HG03064 (cell line): ENCODE measurements at regions not wholly inside any gene's neighbourhood (a gene's known extent, or its start where the extent isn't known, plus 50 kb on each side); places are given as distances from the start of the nearest gene placed in this dataset.
"Not testable (repeated sequence)": the region's sequence is repeated elsewhere in the genome, so short reads cannot be mapped to it uniquely, and the experiment has no call there.

Experiments
- ATAC-seq: cut with Tn5 transposase; IDR thresholded peaks from one replicate; pipeline ENCODE4 v1.9.1; 2021; ENCODE audit warnings: low read depth; ENCODE audit not compliant: unreplicated experiment

GRCh38 chr6:139881728-139882211 is 507.3 kb upstream of the CITED2 start:
- ATAC-seq = no peak

- no peak for ATAC-seq
Measured at GRCh38 chr6:139881236-139881635, 506.8 kb upstream of the CITED2 start.

GRCh38 chr6:139879823-139880356 is 505.4 kb upstream of the CITED2 start:
- no peak for ATAC-seq

GRCh38 chr6:139879241-139879640 is 504.8 kb upstream of the CITED2 start:
- not testable (repeated sequence) for ATAC-seq

- no peak for ATAC-seq
Measured at GRCh38 chr6:139877828-139878405, 503.5 kb upstream of the CITED2 start.

- no peak for ATAC-seq
Measured at GRCh38 chr6:139872665-139873064, 498.2 kb upstream of the CITED2 start.

- no peak for ATAC-seq
Measured at GRCh38 chr6:139871803-139872510, 497.5 kb upstream of the CITED2 start.

- ATAC-seq = no peak
Measured at GRCh38 chr6:139871165-139871710, 496.8 kb upstream of the CITED2 start.

GRCh38 chr6:139868576-139868975 is 494.1 kb upstream of the CITED2 start:
- no peak for ATAC-seq

GRCh38 chr6:139863964-139864363 is 489.5 kb upstream of the CITED2 start:
- peak; percentile 78 for ATAC-seq

- no peak for ATAC-seq
Measured at GRCh38 chr6:139863346-139863745, 488.9 kb upstream of the CITED2 start.

- no peak for ATAC-seq
Measured at GRCh38 chr6:139862311-139862710, 487.9 kb upstream of the CITED2 start.

- ATAC-seq = no peak
Measured at GRCh38 chr6:139860203-139860602, 485.8 kb upstream of the CITED2 start.

GRCh38 chr6:139858429-139858828 is 484.0 kb upstream of the CITED2 start:
- ATAC-seq = no peak

GRCh38 chr6:139857143-139857542 is 482.7 kb upstream of the CITED2 start:
- ATAC-seq = no peak

- ATAC-seq = no peak
Measured at GRCh38 chr6:139856562-139856961, 482.1 kb upstream of the CITED2 start.

- ATAC-seq = no peak
Measured at GRCh38 chr6:139855671-139856311, 481.3 kb upstream of the CITED2 start.

- no peak for ATAC-seq
Measured at GRCh38 chr6:139853302-139853992, 479.0 kb upstream of the CITED2 start.

- no peak for ATAC-seq
Measured at GRCh38 chr6:139852488-139853140, 478.2 kb upstream of the CITED2 start.

- ATAC-seq = no peak
Measured at GRCh38 chr6:139852067-139852466, 477.6 kb upstream of the CITED2 start.
